ENCODE measurements at regions not wholly inside any gene's neighbourhood (a gene's known extent, or its start where the extent isn't known, plus 50 kb on each side); places are given as distances from the start of the nearest gene placed in this dataset.

GRCh38 chr11:27770576-27770975 lies 70.3 kb upstream of the BDNF start:
- TF ChIP-seq SIN3A (IDR thresholded peaks at IDR 0.05; ENCODE audit: borderline replicate concordance, insufficient read depth, low read depth, low read length) (no peak), CTCF (IDR thresholded peaks at IDR 0.05) (no peak), POLR2AphosphoS5 (IDR thresholded peaks at IDR 0.05; ENCODE audit: low read depth, low read length) (no peak), TCF7L2 (IDR thresholded peaks at IDR 0.05; ENCODE audit: low read depth, low read length) (no peak)
